HUDEP-2 (cell line): ENCODE measurements at regions not wholly inside any gene's neighbourhood (a gene's known extent, or its start where the extent isn't known, plus 50 kb on each side); places are given as distances from the start of the nearest gene placed in this dataset.
"Not testable (repeated sequence)": the region's sequence is repeated elsewhere in the genome, so short reads cannot be mapped to it uniquely, and the experiment has no call there.

Source experiments
- DNase-seq, 76 experiments: peaks; one replicate each; lab custom pipeline; 2025; ENCODE audit not compliant: unreplicated experiment in 76 of 76; lab: John Stamatoyannopoulos, UW

DNA sequence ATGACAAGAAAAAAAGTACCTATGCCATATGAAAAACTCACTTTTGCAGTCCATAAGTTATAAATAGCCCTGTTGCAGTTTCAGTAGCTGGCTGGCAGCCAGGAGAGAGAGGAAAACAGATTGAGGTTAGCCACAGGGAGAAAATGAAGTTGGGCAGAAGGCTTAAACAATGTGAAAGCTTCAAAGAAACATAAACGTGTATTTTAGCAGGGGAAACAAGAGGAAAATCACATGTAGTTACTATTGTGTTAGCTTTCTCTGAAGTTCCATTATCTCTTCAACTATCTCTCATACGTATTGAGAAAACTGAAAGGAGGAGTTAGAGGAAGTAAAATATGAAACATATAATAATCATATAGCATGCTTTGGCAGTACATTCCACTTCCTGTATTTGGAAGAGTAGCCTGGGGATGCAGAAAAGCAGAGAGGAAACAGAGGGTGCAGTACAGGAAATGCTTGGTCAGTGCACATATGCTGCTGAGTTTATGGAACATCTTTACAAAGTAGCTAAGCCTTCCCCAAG lies 1551.1 kb downstream of the EFNB2 start:
- DNase-seq = peak in 8 of 76 experiments; percentile 1 to 43 (median 12)

- no peak for DNase-seq
Observed at GRCh38 chr13:104983601-104984000, 1551.9 kb downstream of the EFNB2 start.

GRCh38 chr13:104980586-104980985 lies 1554.9 kb downstream of the EFNB2 start:
- DNase-seq = peak in 9 of 76 experiments; percentile 5 to 62 (median 10)

DNA sequence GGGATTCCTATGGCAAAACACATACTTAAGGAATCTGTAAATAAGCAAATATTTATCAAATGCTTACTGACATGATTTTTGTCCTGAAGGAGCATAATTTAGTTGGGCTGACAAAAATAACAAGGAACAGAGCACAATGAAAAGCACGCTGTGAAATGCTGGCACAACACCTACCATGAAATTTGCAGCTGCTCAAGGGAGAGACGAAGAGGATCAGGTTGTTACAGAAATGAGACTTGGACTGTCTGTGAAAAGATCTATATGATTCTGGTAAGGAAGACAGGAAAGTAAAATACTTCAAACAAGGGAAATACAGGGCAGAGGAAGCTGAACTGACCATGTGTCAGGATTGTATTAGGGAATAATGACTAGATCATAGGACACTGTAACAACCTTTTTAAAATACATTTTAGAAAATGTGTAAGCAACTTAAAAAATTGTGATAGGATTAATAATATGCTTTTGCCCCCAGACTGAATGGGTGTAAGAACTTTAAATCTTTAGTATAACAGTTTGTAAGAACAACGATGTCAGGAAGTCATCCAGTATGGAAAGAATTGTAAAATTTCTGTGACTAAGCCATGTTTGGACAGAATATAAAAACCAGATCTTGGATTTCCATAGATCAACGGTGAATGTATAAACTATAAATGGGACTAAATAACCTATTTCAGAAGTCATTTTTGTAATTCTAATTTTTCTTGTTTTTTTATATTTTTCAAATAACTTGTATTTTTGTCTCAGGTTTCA lies 1556.0 kb downstream of the EFNB2 start:
- no peak for DNase-seq

GRCh38 chr13:104976986-104977385 lies 1558.5 kb downstream of the EFNB2 start:
- DNase-seq = no peak

DNA sequence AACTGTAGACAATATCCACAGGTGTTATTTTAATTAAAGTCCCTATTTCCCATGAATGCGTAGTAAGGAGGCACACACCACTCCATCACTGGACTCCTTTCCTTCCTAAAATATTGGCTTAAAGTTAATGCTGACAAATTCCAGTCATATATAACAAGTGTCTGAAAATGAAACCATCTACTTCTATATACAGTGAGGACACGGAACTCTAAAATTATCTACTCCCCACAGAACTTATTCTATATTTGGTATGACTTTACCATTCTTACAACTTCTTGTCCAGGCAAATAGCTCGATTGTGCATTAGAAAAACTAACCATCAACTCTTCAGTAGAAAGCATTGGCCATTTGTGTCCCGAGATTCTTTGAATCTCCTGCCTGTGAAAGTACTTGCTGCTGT lies 1560.2 kb downstream of the EFNB2 start:
- DNase-seq = no peak

GRCh38 chr13:104968876-104969275 lies 1566.6 kb downstream of the EFNB2 start:
- DNase-seq = no peak

DNA sequence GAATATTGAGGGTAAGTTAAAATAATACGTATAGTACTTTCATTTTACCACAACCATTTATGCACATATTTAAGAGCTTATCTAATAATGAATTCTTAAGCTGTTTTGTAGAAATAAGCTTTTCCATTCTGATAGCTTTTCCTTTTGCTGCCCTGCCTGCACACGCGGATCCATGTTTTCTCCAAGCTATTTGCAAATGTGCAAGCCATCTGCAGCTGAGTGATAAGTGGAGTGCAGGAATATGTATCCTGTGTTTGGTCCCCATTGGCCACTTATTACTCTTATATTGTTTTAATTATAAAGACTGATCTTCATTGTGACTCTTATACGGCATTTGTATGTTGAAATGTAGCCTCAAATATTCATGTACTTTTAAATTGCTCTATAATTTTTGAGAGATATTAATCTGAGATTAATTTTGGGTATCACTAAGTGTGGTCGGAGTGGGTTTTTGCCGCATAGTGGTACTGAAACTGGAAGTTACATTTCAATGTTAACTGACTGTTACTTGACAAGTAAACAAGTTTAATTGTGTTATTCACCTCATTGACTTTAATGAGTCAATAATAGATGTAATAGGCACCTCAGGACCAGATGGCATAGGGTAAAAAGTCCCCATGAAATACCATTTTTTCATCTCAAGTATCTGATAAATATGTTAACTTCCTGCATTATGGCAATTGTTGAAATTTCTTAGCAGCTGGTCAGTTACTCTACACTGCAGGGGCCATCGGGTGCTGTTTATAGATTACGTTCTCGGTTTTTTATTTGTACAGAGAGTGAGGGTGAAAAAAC lies 1567.4 kb downstream of the EFNB2 start:
- no peak for DNase-seq

GRCh38 chr13:104967376-104967775 lies 1568.1 kb downstream of the EFNB2 start:
- no peak for DNase-seq

DNA sequence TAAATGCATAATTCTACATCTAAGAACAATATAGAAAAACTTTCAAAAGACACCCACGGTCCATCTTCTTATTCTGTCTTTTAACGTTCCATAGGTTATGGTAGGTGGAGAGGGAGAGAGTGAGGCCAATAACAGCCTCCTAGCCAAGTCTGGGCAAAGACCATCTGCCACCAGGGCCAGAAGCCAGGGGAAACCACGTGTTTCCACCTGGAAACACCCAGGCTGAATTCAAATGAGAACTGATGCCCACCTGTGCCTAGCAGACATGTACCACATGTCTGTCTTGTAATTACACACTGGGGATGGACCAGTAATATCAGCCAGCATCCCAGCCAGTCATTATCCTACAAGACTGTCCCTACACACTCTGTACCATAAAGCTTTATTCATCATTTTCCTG lies 1573.1 kb downstream of the EFNB2 start:
- no peak for DNase-seq

- DNase-seq = no peak
Observed at GRCh38 chr13:104961246-104961645, 1574.2 kb downstream of the EFNB2 start.

- DNase-seq = no peak
Observed at GRCh38 chr13:104954210-104954609, 1581.3 kb downstream of the EFNB2 start.

DNA sequence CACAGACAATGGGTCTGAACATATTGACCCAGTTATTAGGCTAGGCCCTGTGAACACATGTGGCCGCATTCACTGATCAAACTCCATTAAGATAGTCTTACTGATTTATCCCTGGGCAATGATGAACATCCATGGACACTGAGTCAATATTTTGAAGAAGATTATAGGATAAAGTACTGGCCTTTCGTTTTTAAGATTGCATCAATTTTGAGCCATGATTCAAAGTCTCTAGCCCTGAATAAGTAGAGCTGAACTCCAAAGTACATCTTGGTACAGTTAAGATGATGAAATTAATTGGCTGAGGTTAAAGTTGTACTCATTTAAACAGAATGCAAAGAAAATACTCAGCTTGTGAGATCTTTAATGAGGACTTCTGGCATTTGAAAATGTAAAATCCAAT lies 1581.9 kb downstream of the EFNB2 start:
- DNase-seq = no peak

DNA sequence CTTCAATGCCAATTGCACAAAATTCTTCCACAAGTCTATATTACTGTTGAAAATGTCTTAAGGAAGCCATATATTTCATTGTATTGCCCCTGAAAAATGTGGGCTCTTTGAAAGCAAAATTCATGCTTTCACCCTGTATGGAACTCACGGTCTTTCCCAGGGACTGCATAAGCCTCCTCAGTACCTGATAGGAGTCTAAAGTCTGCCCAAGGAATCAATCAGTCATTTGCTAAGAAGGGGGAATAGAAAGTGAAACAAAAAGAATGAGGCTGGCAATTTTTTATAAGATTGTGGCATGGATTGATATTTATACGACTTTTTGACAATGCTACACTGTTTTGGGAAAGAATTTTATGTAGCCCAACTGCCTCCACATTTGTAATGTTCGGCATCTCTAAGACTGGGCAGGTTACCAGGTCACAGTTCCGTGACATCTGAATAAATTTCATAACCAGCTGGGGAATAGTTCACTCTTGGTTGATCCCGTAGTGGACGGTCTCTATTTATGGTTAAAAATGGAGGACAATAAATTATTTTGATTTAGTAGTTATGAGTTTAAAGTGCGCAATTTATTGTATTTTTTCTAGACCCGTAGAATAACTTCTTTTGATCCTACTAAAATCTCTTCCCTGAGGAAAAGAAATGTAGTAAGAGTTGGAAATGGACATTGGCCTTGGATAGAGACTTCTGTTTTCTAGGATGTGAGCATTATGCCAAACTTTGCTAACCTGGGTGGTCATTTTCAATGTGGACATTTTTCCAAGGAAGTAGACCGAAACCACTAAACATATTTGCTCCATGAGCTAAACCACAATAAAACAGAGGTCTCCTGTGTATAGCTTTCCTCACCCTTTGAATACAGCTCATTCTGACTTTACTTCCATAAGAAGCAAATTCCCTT lies 1585.4 kb downstream of the EFNB2 start:
- DNase-seq = no peak

- no peak for DNase-seq
Observed at GRCh38 chr13:104944176-104944575, 1591.3 kb downstream of the EFNB2 start.

GRCh38 chr13:104943331-104943730 lies 1592.1 kb downstream of the EFNB2 start:
- no peak for DNase-seq

GRCh38 chr13:104937881-104938280 lies 1597.6 kb downstream of the EFNB2 start:
- no peak for DNase-seq

- no peak for DNase-seq
Observed at GRCh38 chr13:104936304-104936703, 1599.2 kb downstream of the EFNB2 start.

- DNase-seq = not testable (repeated sequence)
Observed at GRCh38 chr13:104920513-104920912, 1614.9 kb downstream of the EFNB2 start.

DNA sequence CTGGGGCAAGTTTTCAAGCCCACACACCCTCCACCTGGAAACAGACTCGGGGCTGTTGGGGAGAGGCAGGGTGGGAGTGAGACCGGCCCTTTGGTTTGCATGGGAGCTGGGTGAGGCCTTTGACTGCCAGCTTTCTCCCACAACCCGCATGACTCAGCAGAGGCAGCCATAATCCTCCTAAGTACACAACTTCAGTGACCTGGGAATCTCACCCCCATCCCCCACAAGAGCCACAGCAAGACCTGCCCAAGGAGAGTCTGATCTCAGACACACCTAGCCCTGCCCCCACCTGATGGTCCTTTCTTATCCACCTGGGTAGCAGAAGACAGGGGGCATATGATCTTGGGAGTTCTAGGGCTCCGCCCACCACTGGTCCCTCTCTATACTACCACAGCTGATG lies 1615.4 kb downstream of the EFNB2 start:
- DNase-seq = no peak
